ENCODE measurements at regions not wholly inside any gene's neighbourhood (a gene's known extent, or its start where the extent isn't known, plus 50 kb on each side); places are given as distances from the start of the nearest gene placed in this dataset.
"Not testable (repeated sequence)": the region's sequence is repeated elsewhere in the genome, so short reads cannot be mapped to it uniquely, and the experiment has no call there.

DNA sequence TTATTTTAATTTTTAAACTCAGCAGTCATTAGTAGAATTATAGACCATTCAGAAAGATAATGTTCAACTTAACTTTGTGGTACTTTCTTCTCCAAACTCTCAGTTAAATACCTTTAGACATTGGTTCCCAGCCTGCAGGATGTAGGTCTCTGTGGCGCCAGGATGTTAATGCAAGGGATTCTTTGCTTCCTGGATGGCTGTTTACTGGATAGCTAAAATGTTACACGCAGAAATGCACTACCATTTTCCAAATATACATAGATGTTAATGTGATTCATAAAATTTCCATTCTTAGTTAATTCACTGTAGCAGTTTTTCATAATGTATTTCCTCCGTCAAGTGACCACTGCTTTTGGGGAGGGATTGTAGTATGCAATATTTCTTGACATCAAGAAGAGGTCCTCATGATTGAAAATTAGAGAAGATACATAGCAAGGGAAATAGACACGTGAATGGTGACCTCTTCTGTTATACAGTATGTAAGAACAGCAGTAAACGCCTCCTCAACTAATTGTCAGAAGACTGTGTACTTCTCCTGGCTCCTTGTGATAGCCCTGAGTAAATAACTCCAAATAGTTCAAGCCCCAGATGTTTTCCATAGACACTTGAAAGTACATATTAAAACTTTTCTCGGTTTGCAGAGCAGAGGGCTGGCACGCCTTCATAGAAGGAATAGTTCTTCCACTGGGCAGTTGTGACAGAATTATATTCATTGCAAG is 128.8 kb downstream of the LCA5 start:
- H3K4me3 ChIP-seq (ENCODE audit: low read length), result no peak overlapping the region
- no peak for DNase-seq (ENCODE audit: low read depth)
- TF ChIP-seq, protein P1, sequence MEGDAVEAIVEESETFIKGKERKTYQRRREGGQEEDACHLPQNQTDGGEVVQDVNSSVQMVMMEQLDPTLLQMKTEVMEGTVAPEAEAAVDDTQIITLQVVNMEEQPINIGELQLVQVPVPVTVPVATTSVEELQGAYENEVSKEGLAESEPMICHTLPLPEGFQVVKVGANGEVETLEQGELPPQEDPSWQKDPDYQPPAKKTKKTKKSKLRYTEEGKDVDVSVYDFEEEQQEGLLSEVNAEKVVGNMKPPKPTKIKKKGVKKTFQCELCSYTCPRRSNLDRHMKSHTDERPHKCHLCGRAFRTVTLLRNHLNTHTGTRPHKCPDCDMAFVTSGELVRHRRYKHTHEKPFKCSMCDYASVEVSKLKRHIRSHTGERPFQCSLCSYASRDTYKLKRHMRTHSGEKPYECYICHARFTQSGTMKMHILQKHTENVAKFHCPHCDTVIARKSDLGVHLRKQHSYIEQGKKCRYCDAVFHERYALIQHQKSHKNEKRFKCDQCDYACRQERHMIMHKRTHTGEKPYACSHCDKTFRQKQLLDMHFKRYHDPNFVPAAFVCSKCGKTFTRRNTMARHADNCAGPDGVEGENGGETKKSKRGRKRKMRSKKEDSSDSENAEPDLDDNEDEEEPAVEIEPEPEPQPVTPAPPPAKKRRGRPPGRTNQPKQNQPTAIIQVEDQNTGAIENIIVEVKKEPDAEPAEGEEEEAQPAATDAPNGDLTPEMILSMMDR (conservative IDR thresholded peaks at IDR 0.05; ENCODE audit: low read depth, low read length), result no peak

DNA sequence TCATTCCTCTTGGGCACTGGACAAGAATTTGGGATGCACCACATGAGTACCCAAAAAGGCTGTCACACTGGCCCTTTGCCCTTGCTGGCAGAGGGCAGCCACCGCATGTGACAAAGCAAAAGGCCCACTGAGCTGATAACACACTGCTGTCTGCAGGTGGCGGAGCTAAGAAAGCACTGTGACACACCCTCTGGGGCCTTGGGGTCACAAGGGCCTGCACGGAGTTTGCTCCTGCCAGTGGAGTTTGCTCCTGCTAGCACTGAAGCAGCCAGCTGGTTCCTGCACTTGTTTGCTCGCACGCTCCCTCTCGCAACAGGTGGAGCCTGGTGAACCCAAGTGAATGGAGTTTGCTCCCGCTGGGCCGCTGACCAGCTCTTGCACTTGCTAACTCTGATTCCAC is 132.6 kb downstream of the LCA5 start:
- DNase-seq (ENCODE audit: low read depth), result no peak
- TF ChIP-seq, protein P1 (conservative IDR thresholded peaks at IDR 0.05; ENCODE audit: low read depth, low read length), result no peak

DNA sequence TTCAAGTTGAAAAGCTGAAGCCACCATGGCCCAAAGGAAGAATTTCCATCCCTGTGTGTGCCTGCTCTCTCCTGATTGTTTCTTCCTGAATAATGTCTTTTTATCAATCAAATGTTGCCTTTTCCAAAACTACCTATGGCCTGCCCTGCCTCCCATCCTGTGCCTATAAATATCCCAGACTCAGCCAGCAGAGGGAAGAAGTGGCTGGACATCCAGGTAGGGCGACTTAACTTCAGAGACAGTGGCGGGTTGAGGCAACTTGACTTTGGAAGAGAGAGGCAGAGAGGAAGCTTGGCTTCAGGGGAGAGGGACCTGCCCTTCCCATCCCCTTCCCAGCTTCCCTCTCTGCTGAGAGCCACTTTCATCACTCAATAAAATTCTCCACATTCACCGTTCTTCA is 133.0 kb downstream of the LCA5 start:
- no peak for DNase-seq (ENCODE audit: low read depth)
- no peak overlapping the region for H3K4me3 ChIP-seq (ENCODE audit: low read length)
- TF ChIP-seq, protein P1 (conservative IDR thresholded peaks at IDR 0.05; ENCODE audit: low read depth, low read length), result no peak

More for the DNA sequence above, 132.6 kb downstream of the LCA5 start:
- H3K4me3 ChIP-seq (ENCODE audit: low read length), result no peak overlapping the region

DNA sequence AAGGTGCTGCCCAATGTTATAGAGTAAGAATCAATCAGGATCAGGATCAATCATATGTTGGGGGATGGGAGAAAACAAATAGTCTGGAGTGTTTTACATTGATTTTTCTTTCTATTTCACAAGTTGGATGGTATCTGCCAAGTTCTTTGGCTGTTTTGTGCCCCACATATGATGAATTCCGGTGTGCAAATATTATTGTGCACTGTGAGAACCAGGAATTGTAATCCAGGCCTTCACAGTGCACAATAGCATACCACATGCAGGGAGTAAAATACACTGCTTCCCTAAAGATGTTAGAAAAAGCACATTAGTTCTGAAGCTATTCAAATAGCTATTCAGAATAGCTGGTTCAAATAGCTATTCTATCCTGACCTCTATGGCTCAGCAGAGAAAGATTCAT is 133.7 kb downstream of the LCA5 start:
- DNase-seq (ENCODE audit: low read depth), result no peak
- H3K4me3 ChIP-seq (ENCODE audit: low read length), result no peak overlapping the region
- TF ChIP-seq, protein P1 (conservative IDR thresholded peaks at IDR 0.05; ENCODE audit: low read depth, low read length), result no peak

DNA sequence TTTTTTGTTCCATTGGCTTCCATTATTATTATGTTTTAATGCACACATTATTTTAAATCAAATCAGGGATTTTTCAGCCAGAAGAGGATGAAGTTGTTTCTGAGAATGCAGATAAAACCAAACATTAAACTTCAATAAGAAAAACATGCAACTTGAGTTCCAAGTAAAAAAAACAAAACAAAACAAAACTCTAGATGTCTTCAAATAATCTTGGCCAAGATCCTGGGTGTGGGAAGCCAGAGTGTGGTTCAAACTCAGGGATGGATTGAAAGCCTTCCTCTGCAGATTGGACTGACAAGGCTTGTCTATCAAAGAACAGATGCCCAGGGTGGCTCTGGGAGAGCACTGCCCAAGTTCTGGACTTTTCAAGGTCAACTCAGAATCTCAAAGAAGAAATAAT is 134.1 kb downstream of the LCA5 start:
- TF ChIP-seq, protein P1 (conservative IDR thresholded peaks at IDR 0.05; ENCODE audit: low read depth, low read length), result no peak
- no peak overlapping the region for H3K4me3 ChIP-seq (ENCODE audit: low read length)
- no peak for DNase-seq (ENCODE audit: low read depth)

DNA sequence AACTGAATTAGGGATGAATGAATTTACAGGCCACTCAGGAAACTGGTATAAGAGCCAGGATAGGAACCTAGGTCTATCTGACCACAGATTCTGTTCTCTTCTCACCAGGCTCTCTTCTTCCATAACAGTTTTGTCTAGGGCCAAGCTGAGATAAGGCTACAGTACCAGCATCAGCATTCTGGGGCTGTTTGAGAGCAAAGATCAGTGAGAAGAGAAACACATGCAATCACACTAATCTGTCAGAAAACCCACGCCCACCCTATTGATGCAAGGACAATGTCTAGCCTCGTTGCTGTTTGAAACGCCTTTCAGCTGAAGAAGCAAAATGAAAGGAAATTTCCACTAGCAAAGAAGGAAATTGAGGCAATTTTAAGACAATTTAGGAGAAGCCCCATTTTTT is 137.7 kb downstream of the LCA5 start:
- no peak for DNase-seq (ENCODE audit: low read depth)
- H3K4me3 ChIP-seq (ENCODE audit: low read length), result no peak overlapping the region
- TF ChIP-seq, protein P1 (conservative IDR thresholded peaks at IDR 0.05; ENCODE audit: low read depth, low read length), result no peak

DNA sequence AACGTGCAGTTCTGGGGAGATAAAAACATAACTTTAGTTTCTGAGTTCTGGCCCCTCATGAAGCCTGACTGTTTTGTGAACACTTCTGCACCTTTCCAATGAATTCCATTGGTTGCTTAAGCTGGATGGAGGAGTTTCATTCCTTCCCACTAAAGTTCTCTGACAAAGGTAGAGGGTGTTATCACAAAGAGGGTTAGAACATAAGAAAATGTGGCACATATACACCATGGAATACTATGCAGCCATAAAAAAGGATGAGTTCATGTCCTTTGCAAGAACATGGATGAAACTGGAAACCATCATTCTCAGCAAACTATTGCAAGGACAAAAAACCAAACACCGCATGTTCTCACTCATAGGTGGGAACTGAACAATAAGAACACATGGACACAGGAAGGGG is 138.6 kb downstream of the LCA5 start:
- not testable (repeated sequence) for H3K4me3 ChIP-seq (ENCODE audit: low read length); DNase-seq (ENCODE audit: low read depth)

All from retinal pigment epithelial cell (primary cell).